Nephron progenitor cell (in vitro differentiated cells): ENCODE measurements at regions not wholly inside any gene's neighbourhood (a gene's known extent, or its start where the extent isn't known, plus 50 kb on each side); places are given as distances from the start of the nearest gene placed in this dataset.
A peak's percentile ranks its signal among the peaks of the same experiment; 100 is the strongest.

Experiments
- DNase-seq: peaks from one replicate; pipeline ENCODE4 v3.0.0; 2021
- H3K27ac Mint-ChIP-seq: 2 replicates; pipeline ENCODE4 v1.8.0; 2021; ENCODE audit warnings: mild to moderate bottlenecking, moderate library complexity, mixed read lengths
- H3K27me3 Mint-ChIP-seq: 2 replicates; pipeline ENCODE4 v1.8.0; 2021; ENCODE audit warnings: mild to moderate bottlenecking, low read depth, mixed read lengths; ENCODE audit not compliant: poor library complexity
- H3K36me3 Mint-ChIP-seq: 2 replicates; pipeline ENCODE4 v1.8.0; 2021; ENCODE audit warnings: low read depth, mixed read lengths
- H3K4me1 Mint-ChIP-seq: 2 replicates; pipeline ENCODE4 v1.8.0; 2021; ENCODE audit warnings: mixed read lengths
- H3K4me3 Mint-ChIP-seq: 2 replicates; pipeline ENCODE4 v1.8.0; 2021; ENCODE audit warnings: mild to moderate bottlenecking, moderate library complexity, mixed read lengths
- H3K9me3 Mint-ChIP-seq: 2 replicates; pipeline ENCODE4 v1.8.0; 2021; ENCODE audit warnings: mild to moderate bottlenecking, moderate library complexity, mixed read lengths
- CTCF ChIP-seq: fragments of 200-600 bp; sonication (generic); IDR thresholded peaks from 2 replicates; pipeline ENCODE4 v1.5.0; 2021; ENCODE audit warnings: antibody characterized with exemption

GRCh38 chr2:7193457-7193856 is 276.2 kb downstream of the RNF144A start:
- Mint-ChIP-seq H3K4me1 (no peaks in the 10 kb centered on the region), H3K4me3 (no peak overlapping the region), H3K9me3 (no peaks in the 10 kb centered on the region), H3K27ac (no peak overlapping the region), H3K27me3 (no peaks in the 10 kb centered on the region), H3K36me3 (peaks cover 3% of the 10 kb centered on the region)
- TF ChIP-seq CTCF, result no peak
- DNase-seq, result no peak

- Mint-ChIP-seq H3K4me3 (no peak overlapping the region), H3K9me3 (no peaks in the 10 kb centered on the region), H3K4me1 (no peaks in the 10 kb centered on the region), H3K36me3 (peaks cover 5% of the 10 kb centered on the region), H3K27me3 (no peaks in the 10 kb centered on the region), H3K27ac (peak overlapping the region; percentile 7)
- DNase-seq, result no peak
- TF ChIP-seq CTCF, result no peak
These were observed 277.7 kb downstream of the RNF144A start for GRCh38 chr2:7194950-7195349.

- no peak overlapping the region for H3K4me3 Mint-ChIP-seq
- peaks cover 13% of the 10 kb centered on the region for H3K4me1 Mint-ChIP-seq
- H3K36me3 Mint-ChIP-seq, result peaks cover 5% of the 10 kb centered on the region
These were observed 279.7 kb downstream of the RNF144A start for GRCh38 chr2:7196883-7197282.

GRCh38 chr2:7201851-7202250 is 284.6 kb downstream of the RNF144A start:
- no peaks in the 10 kb centered on the region for H3K27me3 Mint-ChIP-seq
- H3K36me3 Mint-ChIP-seq, result peaks cover 5% of the 10 kb centered on the region
- H3K9me3 Mint-ChIP-seq, result no peaks in the 10 kb centered on the region
- no peak overlapping the region for H3K4me3 Mint-ChIP-seq
- H3K27ac Mint-ChIP-seq, result no peak overlapping the region
- peaks cover 44% of the 10 kb centered on the region for H3K4me1 Mint-ChIP-seq
- TF ChIP-seq CTCF, result no peak
- DNase-seq, result no peak

More at GRCh38 chr2:7196883-7197282, 279.7 kb downstream of the RNF144A start:
- DNase-seq, result no peak
- Mint-ChIP-seq H3K9me3 (no peaks in the 10 kb centered on the region), H3K27ac (no peak overlapping the region), H3K27me3 (no peaks in the 10 kb centered on the region)
- no peak for TF ChIP-seq CTCF

- Mint-ChIP-seq H3K36me3 (peaks cover 5% of the 10 kb centered on the region), H3K9me3 (no peaks in the 10 kb centered on the region), H3K4me1 (peaks cover 54% of the 10 kb centered on the region), H3K27me3 (no peaks in the 10 kb centered on the region), H3K4me3 (no peak overlapping the region), H3K27ac (no peak overlapping the region)
- peak; percentile 98 for TF ChIP-seq CTCF
- peak; percentile 70 for DNase-seq
These were observed 285.9 kb downstream of the RNF144A start for GRCh38 chr2:7203056-7203467.

GRCh38 chr2:7205151-7205830 is 288.1 kb downstream of the RNF144A start:
- Mint-ChIP-seq H3K4me3 (no peak overlapping the region), H3K27me3 (no peaks in the 10 kb centered on the region), H3K27ac (no peak overlapping the region), H3K4me1 (peaks cover 67% of the 10 kb centered on the region), H3K36me3 (no peaks in the 10 kb centered on the region), H3K9me3 (no peaks in the 10 kb centered on the region)
- TF ChIP-seq CTCF, result no peak
- DNase-seq, result no peak
